ENCODE measurements at regions not wholly inside any gene's neighbourhood (a gene's known extent, or its start where the extent isn't known, plus 50 kb on each side); places are given as distances from the start of the nearest gene placed in this dataset.

DNA sequence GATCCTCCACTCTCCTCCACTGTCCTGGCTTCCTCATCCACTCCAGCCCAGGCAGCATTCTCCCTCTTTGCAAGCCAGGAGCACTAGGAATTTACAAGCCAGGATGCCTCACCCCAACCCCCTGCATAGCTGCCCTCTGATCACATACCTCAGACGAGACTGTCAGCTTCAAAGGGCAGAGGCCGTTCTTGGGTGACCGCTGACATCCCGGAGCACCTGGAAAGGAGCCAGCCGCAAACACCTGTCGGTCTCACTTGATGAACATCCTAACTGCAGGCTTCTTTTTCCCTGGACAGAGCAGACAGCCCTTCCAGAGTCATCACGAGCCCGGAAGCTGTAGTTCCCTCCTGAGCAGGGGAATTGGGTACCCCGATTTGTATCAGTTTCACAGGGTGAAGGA lies 451.3 kb upstream of the B3GAT1 start:
- no peaks in the 10 kb centered on the region for H3K27me3 Mint-ChIP-seq (ENCODE audit: insufficient read depth, unreplicated experiment)
- no peaks in the 10 kb centered on the region for H3K36me3 Mint-ChIP-seq (ENCODE audit: insufficient read depth, unreplicated experiment)
- no peaks in the 10 kb centered on the region for H3K4me1 Mint-ChIP-seq (ENCODE audit: insufficient read depth, unreplicated experiment)
- no TSS peak for BruUV-seq (replicated peaks)
- intact Hi-C loops (cut with micrococcal nuclease) = no loop called here
- no peak overlapping the region for H3K4me3 Mint-ChIP-seq (ENCODE audit: unreplicated experiment)
- DNase-seq (ENCODE audit: unreplicated experiment) = no peak
- TF ChIP-seq, protein P1, sequence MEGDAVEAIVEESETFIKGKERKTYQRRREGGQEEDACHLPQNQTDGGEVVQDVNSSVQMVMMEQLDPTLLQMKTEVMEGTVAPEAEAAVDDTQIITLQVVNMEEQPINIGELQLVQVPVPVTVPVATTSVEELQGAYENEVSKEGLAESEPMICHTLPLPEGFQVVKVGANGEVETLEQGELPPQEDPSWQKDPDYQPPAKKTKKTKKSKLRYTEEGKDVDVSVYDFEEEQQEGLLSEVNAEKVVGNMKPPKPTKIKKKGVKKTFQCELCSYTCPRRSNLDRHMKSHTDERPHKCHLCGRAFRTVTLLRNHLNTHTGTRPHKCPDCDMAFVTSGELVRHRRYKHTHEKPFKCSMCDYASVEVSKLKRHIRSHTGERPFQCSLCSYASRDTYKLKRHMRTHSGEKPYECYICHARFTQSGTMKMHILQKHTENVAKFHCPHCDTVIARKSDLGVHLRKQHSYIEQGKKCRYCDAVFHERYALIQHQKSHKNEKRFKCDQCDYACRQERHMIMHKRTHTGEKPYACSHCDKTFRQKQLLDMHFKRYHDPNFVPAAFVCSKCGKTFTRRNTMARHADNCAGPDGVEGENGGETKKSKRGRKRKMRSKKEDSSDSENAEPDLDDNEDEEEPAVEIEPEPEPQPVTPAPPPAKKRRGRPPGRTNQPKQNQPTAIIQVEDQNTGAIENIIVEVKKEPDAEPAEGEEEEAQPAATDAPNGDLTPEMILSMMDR (IDR thresholded peaks at IDR 0.05; ENCODE audit: unreplicated experiment) = no peak
- ChIA-PET POLR2A (no interaction called here), CTCF (no interaction called here)
- H3K9me3 Mint-ChIP-seq (ENCODE audit: unreplicated experiment) = peaks cover 31% of the 10 kb centered on the region
- no peak overlapping the region for H3K27ac Mint-ChIP-seq (ENCODE audit: low read depth, unreplicated experiment)

DNA sequence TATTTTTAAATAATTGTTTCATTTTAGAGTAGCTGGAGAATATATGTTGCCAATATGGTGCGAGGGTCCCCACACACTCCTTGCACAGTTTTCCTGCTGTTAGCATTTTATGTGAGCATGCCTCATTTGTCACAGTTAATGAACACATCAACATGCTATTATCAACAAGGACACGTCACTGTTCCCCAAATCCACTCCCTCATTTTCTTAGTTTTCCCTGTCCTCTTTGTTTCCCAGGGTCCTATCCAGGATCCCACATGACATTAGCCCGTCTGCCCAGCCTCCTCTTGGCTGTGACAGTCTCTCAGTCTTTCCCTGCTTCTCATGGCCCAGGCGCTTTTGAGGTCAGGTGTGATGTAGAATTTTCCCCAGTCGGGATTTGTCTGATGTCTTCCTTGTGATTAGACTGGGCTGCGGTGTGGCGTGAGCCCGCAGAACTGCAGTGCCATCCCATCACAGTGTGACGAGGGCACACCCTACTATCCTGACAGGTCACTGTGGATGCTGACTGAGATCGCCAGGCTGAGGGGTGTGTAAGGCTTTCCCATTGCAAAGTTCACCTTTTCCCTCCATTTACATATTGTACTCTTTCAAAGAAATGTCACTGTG lies 450.6 kb upstream of the B3GAT1 start:
- no TSS peak for BruUV-seq (replicated peaks)
- no peaks in the 10 kb centered on the region for H3K27me3 Mint-ChIP-seq (ENCODE audit: insufficient read depth, unreplicated experiment)
- H3K36me3 Mint-ChIP-seq (ENCODE audit: insufficient read depth, unreplicated experiment) = no peaks in the 10 kb centered on the region
- ChIA-PET POLR2A (no interaction called here), CTCF (no interaction called here)
- H3K4me3 Mint-ChIP-seq (ENCODE audit: unreplicated experiment) = no peak overlapping the region
- no peak overlapping the region for H3K27ac Mint-ChIP-seq (ENCODE audit: low read depth, unreplicated experiment)
- TF ChIP-seq, protein P1 (IDR thresholded peaks at IDR 0.05; ENCODE audit: unreplicated experiment) = no peak
- intact Hi-C loops (cut with micrococcal nuclease) = no loop called here
- DNase-seq (ENCODE audit: unreplicated experiment) = no peak
- no peaks in the 10 kb centered on the region for H3K4me1 Mint-ChIP-seq (ENCODE audit: insufficient read depth, unreplicated experiment)
- H3K9me3 Mint-ChIP-seq (ENCODE audit: unreplicated experiment) = peaks cover 25% of the 10 kb centered on the region

DNA sequence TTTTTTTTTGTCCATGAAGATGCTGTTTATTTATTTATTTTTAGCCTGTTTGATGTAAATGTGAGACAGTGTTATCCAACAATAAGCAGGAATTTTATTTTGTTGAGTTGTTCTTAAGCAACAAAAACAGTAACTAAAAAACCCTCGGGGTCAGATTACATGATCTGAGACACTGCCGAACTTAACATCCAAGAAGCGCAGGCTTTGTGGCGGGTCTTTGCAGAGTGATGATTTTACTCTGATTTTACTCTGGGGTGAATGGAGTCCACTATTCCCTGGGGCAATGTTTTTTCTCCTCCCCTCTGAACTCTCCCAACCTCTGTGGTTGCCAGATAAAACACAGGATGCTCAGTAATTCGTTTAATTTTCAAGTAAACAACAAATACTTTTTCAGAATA lies 450.1 kb upstream of the B3GAT1 start:
- no TSS peak for BruUV-seq (replicated peaks)
- Mint-ChIP-seq H3K36me3 (ENCODE audit: insufficient read depth, unreplicated experiment) (no peaks in the 10 kb centered on the region), H3K9me3 (ENCODE audit: unreplicated experiment) (peaks cover 25% of the 10 kb centered on the region), H3K27ac (ENCODE audit: low read depth, unreplicated experiment) (no peak overlapping the region), H3K4me3 (ENCODE audit: unreplicated experiment) (no peak overlapping the region), H3K4me1 (ENCODE audit: insufficient read depth, unreplicated experiment) (no peaks in the 10 kb centered on the region), H3K27me3 (ENCODE audit: insufficient read depth, unreplicated experiment) (no peaks in the 10 kb centered on the region)
- intact Hi-C loops (cut with micrococcal nuclease) = no loop called here
- no peak for DNase-seq (ENCODE audit: unreplicated experiment)
- TF ChIP-seq, protein P1 (IDR thresholded peaks at IDR 0.05; ENCODE audit: unreplicated experiment) = no peak
- ChIA-PET CTCF (interaction anchor here (0.6 kb wide), 1 partner anchor 197 kb away, joined by 3 read pairs; no protein-coding TSS in a partner anchor), POLR2A (no interaction called here)

DNA sequence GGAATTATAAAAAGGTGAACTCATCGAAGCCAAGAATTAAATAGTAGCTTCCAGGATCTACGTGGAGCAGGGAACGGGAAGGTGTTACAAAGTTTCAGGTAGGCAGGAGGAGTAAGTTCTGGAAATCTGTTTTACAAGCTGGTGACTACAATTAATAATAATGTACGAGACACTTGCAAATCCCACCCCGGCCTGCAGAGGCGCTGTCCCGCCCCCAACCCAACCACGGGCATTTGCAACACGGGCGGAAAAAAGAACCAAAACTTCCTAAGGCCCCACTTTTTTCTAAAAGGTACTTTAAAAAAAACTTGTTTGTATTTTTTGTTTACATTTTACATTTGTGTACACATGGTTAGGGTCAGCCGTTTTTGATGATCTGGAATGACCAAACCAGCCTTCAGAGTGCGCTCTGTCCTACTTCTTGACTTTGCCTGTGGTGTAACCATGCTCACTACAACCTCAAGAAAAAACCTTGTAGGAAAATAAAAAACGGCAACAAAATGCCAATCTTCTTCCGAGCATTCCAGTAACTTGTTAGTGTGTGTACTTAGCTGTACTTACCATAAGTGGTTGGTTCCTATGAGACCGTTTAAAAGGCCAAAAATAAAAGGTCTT lies 449.6 kb upstream of the B3GAT1 start:
- POLR2A ChIA-PET = no interaction called here

More for the DNA sequence above, 449.6 kb upstream of the B3GAT1 start:
- no peak for DNase-seq (ENCODE audit: unreplicated experiment)
- Mint-ChIP-seq H3K27me3 (ENCODE audit: insufficient read depth, unreplicated experiment) (no peaks in the 10 kb centered on the region), H3K4me1 (ENCODE audit: insufficient read depth, unreplicated experiment) (no peaks in the 10 kb centered on the region), H3K36me3 (ENCODE audit: insufficient read depth, unreplicated experiment) (no peaks in the 10 kb centered on the region), H3K4me3 (ENCODE audit: unreplicated experiment) (no peak overlapping the region), H3K9me3 (ENCODE audit: unreplicated experiment) (peaks cover 21% of the 10 kb centered on the region), H3K27ac (ENCODE audit: low read depth, unreplicated experiment) (no peak overlapping the region)
- intact Hi-C loops (cut with micrococcal nuclease) = no loop called here
- CTCF ChIA-PET = interaction anchor here (0.6 kb wide), 1 partner anchor 196 kb away, joined by 3 read pairs; no protein-coding TSS in a partner anchor
- BruUV-seq (replicated peaks) = no TSS peak
- TF ChIP-seq, protein P1 (IDR thresholded peaks at IDR 0.05; ENCODE audit: unreplicated experiment) = no peak

Measured in MCF 10A (cell line).